ENCODE measurements at regions not wholly inside any gene's neighbourhood (a gene's known extent, or its start where the extent isn't known, plus 50 kb on each side); places are given as distances from the start of the nearest gene placed in this dataset.

GRCh38 chr3:163347944-163348343 lies 1730.4 kb downstream of the SI start:
- TF ChIP-seq, protein P1, sequence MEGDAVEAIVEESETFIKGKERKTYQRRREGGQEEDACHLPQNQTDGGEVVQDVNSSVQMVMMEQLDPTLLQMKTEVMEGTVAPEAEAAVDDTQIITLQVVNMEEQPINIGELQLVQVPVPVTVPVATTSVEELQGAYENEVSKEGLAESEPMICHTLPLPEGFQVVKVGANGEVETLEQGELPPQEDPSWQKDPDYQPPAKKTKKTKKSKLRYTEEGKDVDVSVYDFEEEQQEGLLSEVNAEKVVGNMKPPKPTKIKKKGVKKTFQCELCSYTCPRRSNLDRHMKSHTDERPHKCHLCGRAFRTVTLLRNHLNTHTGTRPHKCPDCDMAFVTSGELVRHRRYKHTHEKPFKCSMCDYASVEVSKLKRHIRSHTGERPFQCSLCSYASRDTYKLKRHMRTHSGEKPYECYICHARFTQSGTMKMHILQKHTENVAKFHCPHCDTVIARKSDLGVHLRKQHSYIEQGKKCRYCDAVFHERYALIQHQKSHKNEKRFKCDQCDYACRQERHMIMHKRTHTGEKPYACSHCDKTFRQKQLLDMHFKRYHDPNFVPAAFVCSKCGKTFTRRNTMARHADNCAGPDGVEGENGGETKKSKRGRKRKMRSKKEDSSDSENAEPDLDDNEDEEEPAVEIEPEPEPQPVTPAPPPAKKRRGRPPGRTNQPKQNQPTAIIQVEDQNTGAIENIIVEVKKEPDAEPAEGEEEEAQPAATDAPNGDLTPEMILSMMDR (IDR thresholded peaks at IDR 0.05; ENCODE audit: low read depth, low read length, missing control alignments) = no peak
- DNase-seq (ENCODE audit: extremely low read depth, low read depth) = no peak
- H3K4me3 ChIP-seq (replicated peaks; ENCODE audit: low read depth, low read length) = no peak overlapping the region

DNA sequence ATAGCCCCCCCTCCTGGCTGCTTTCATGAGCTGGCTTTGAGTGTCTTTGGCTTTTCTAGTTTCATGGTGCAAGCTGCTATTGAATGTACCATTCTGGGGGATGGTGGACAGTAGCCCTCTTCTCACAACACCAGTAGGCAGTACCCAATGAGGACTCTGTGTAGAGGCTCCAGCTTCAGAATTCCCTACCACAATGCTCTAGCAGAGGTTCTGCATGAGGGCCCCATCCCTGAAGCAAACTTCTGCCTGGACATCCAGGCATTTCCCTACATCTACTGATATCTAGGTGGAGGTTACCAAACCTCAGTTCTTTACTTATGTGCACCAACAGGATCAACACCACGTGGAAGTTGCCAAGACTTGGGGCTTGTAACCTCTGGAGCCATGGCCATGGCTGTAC lies 1742.9 kb downstream of the SI start:
- TF ChIP-seq, protein P1 (IDR thresholded peaks at IDR 0.05; ENCODE audit: low read depth, low read length, missing control alignments) = no peak
- no peak overlapping the region for H3K4me3 ChIP-seq (replicated peaks; ENCODE audit: low read depth, low read length)
- no peak for DNase-seq (ENCODE audit: extremely low read depth, low read depth)

DNA sequence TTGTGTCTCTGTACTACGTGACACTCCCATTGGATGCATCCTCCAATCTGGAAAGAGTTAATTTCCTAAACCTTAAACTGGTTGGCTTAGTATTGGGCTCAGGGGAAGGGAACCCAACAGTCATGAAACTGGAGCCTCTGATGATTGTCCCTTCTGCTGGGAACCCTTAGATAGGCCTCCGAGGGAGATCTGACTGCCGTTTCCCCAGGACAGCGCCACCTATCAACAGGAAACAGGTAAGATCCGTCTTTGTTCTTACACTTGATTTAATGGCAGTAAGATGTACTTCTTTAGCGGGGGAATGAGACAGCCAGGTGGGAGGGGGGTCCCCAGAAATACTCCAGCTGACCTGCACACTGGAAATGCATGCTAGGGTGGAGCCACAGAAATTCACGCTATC lies 1749.6 kb downstream of the SI start:
- no peak for DNase-seq (ENCODE audit: extremely low read depth, low read depth)
- no peak overlapping the region for H3K4me3 ChIP-seq (replicated peaks; ENCODE audit: low read depth, low read length)
- TF ChIP-seq, protein P1 (IDR thresholded peaks at IDR 0.05; ENCODE audit: low read depth, low read length, missing control alignments) = no peak

GRCh38 chr3:163327086-163327485 lies 1751.2 kb downstream of the SI start:
- no peak overlapping the region for H3K4me3 ChIP-seq (replicated peaks; ENCODE audit: low read depth, low read length)
- no peak for DNase-seq (ENCODE audit: extremely low read depth, low read depth)
- TF ChIP-seq, protein P1 (IDR thresholded peaks at IDR 0.05; ENCODE audit: low read depth, low read length, missing control alignments) = no peak

GRCh38 chr3:163315786-163316185 lies 1762.5 kb downstream of the SI start:
- H3K4me3 ChIP-seq (replicated peaks; ENCODE audit: low read depth, low read length) = no peak overlapping the region
- TF ChIP-seq, protein P1 (IDR thresholded peaks at IDR 0.05; ENCODE audit: low read depth, low read length, missing control alignments) = no peak
- DNase-seq (ENCODE audit: extremely low read depth, low read depth) = no peak

- TF ChIP-seq, protein P1 (IDR thresholded peaks at IDR 0.05; ENCODE audit: low read depth, low read length, missing control alignments) = no peak
- no peak for DNase-seq (ENCODE audit: extremely low read depth, low read depth)
- no peak overlapping the region for H3K4me3 ChIP-seq (replicated peaks; ENCODE audit: low read depth, low read length)
These were observed 1771.9 kb downstream of the SI start for GRCh38 chr3:163306405-163306804.

DNA sequence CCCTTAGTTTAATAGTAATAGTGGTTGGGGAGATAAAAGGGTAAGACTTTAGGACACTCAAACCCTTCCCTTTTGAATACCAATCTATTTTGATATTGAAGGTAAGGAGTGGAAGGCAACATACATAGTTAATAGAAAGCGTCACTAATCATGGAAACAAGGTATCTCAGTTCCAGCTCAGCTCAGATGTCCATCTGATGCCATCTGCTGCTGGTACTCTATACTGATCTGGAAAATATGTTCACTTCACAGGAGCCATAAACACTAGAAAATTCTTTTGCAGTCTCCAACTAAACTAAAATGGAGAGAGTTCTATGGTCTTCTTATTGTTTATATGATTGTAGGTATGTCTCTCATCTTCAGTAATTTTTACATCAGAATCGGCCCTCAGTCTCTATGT lies 1777.1 kb downstream of the OTOL1 start:
- H3K4me3 ChIP-seq (replicated peaks; ENCODE audit: low read depth, low read length) = no peak overlapping the region
- no peak for DNase-seq (ENCODE audit: extremely low read depth, low read depth)
- TF ChIP-seq, protein P1 (IDR thresholded peaks at IDR 0.05; ENCODE audit: low read depth, low read length, missing control alignments) = no peak

Data from HFF-Myc (cell line).